ENCODE measurements at regions not wholly inside any gene's neighbourhood (a gene's known extent, or its start where the extent isn't known, plus 50 kb on each side); places are given as distances from the start of the nearest gene placed in this dataset.

DNA sequence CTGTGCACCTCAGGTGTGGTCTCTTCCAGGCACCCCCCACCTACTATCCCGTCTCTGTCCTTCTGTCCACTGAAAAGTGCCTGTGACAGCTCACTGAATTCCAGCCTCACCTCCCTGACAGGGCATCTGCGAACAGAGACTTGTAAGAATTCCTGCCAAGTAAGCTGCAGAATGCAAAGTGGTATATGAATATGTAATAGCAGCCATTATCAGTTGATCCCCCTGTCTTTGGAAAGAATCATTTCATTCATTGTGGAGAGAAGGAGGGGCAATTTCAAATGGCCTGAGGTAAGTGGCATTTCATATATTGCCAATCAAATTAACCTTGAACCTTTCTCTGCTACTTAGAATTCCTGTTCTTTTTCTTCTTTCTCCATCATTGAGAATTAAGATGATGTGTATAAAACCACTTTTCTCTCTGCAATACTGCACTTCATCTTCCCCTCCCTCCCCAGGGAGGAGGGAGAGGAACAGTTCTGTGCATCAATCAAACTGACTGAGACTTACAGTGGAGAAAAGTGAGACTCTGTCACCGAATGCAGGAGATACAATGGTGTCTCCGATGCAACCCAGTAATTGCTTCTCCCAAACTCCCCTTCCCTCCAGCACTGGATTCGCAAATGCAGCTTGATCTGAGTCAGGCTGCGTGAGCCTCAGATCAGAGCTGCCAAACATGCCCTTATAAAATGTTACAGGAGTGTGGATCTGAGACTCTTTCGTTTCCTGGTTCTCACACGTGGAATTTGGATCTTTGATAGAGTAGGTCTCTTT lies 91.7 kb downstream of the SLC10A2 start:
- TF ChIP-seq POLR2AphosphoS5 (IDR thresholded peaks at IDR 0.05) (no peak), POLR2A (IDR thresholded peaks at IDR 0.05; ENCODE audit: low read depth) (no peak), EP300 (IDR thresholded peaks at IDR 0.05) (no peak)
- TF ChIP-seq, protein P1, sequence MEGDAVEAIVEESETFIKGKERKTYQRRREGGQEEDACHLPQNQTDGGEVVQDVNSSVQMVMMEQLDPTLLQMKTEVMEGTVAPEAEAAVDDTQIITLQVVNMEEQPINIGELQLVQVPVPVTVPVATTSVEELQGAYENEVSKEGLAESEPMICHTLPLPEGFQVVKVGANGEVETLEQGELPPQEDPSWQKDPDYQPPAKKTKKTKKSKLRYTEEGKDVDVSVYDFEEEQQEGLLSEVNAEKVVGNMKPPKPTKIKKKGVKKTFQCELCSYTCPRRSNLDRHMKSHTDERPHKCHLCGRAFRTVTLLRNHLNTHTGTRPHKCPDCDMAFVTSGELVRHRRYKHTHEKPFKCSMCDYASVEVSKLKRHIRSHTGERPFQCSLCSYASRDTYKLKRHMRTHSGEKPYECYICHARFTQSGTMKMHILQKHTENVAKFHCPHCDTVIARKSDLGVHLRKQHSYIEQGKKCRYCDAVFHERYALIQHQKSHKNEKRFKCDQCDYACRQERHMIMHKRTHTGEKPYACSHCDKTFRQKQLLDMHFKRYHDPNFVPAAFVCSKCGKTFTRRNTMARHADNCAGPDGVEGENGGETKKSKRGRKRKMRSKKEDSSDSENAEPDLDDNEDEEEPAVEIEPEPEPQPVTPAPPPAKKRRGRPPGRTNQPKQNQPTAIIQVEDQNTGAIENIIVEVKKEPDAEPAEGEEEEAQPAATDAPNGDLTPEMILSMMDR (IDR thresholded peaks at IDR 0.05) = no peak
